HPDE6-E6E7 (cell line): ENCODE measurements at regions not wholly inside any gene's neighbourhood (a gene's known extent, or its start where the extent isn't known, plus 50 kb on each side); places are given as distances from the start of the nearest gene placed in this dataset.

ENCODE experiments used
- DNase-seq: peaks from one replicate; pipeline ENCODE4 v3.0.0; 2011; ENCODE audit warnings: missing footprints; ENCODE audit errors: extremely low spot score

- DNase-seq: no peak
Measured at GRCh38 chr19:46944918-46945628, 74.6 kb upstream of the NPAS1 start.

GRCh38 chr19:46945694-46946489 lies 73.7 kb upstream of the NPAS1 start:
- no peak for DNase-seq

- DNase-seq: no peak
Measured at GRCh38 chr19:46946611-46947238, 72.9 kb upstream of the NPAS1 start.

DNA sequence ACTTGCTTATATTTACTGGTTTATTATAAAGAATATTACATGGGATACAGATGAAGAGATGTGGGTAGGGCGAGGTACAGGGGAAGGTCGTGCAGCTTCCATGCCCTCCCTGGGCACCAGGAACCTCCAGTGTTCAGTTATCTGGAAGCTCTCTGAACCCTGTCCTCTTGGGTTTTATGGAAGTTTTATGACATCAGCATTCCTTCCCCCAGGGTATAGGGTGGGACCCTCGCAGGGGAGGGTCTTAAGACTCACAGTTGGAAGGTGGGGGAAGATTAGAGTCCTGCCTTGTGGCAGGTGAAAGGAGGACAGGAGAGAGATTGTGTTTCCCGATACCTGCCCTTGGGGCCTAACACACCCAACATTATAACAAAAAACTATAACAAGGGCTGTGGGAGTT lies 71.8 kb upstream of the NPAS1 start:
- DNase-seq: no peak

GRCh38 chr19:46950526-46951170 lies 69.0 kb upstream of the NPAS1 start:
- DNase-seq: no peak

DNA sequence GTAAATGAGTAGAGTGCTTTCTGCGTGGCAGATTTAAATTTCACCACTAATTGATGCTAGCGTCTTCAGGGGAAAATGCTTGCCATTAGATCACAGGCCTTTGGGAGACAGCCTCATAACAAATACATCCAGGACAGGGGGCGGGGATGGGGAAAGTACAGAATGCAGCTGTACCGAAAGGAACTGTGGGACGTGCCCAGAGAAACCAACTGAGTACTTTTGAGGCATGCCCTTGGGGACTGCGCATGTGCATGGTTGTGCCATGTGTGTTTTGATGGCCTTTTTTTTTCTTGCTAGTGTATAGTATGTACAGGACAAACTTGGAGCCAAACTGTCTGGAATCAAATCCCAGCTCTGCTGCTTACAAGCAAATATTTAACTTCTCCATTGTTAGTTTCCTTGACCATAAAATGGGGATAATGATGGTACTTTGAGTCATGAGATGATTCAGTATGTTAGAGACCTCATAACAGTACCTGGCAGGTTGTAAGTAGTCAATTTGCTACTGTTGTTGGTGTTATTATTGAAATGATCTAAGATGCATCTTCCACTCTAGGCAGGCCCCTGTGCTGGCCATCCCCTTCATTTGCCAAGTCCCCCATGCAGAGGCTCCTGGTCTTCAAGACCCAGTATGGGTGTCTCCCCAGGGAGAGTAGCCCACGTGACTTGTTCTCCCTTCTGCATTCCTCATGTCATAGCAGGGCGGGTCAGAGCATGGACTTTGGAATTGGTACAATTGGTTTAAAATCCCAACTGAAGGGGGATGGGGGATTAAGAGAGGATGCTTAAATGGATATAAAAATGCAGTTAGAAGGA lies 68.3 kb upstream of the NPAS1 start:
- peak; percentile 74 for DNase-seq

DNA sequence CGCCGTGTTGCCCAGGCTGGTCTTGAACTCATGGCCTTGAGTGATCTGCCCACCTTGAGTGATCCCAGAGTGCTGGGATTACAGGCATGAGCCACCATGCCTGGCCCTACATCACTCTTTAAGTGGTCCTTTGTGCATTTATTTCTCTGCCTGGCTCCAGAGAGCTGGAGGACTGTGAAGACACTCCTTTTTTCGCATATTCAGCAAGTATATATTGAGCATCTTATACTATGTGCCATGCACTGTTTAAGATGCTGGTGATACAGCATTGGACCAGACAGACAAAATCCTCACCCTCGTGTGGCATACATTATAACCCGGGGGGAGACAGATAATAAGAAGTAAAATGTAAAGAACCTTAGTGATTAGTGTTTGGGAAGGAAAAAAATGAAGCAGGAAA lies 66.8 kb upstream of the NPAS1 start:
- no peak for DNase-seq

- DNase-seq: no peak
Measured at GRCh38 chr19:46953955-46954501, 65.6 kb upstream of the NPAS1 start.

- DNase-seq: no peak
Measured at GRCh38 chr19:46954502-46954992, 65.1 kb upstream of the NPAS1 start.

DNA sequence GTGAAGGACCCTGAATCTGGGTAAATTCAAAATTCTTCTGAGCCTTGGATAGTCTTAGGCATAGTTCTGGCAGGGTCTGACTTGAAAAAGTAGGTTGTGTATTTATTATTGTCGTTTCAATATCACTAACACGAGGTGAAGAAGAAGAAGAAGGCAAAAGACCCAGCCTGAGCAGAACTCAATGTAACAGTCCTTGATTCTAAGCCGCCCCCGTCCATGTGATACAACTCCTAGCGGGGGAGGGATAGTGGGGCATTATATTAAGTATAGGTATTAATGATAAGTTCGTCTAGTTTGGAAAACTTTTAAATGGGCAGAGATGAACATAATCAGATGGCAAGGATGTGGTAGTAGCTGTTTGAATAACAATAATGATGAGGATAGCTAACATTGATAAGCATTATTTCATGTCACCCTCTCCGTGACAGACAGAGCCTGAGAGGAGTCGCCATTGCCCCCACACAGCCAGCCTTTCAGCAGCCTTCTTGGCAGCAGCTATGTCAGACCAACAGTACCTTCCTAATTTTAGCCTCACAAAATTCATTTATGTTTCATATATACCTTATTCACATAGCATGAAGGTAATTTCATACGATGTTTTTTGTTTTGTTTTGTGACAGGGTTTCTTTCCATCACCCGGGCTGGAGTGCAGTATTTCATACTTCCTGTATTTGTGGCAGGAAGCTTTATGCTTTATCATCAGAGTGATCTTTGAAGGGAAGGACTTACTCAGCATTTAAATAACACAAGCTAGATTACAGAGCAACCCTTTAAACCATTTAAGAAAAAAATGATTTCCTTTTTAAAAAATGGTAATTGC lies 64.4 kb upstream of the NPAS1 start:
- DNase-seq: no peak

- DNase-seq: no peak
Measured at GRCh38 chr19:46955813-46956371, 63.7 kb upstream of the NPAS1 start.

GRCh38 chr19:46958532-46958931 lies 61.1 kb upstream of the NPAS1 start:
- DNase-seq: no peak

DNA sequence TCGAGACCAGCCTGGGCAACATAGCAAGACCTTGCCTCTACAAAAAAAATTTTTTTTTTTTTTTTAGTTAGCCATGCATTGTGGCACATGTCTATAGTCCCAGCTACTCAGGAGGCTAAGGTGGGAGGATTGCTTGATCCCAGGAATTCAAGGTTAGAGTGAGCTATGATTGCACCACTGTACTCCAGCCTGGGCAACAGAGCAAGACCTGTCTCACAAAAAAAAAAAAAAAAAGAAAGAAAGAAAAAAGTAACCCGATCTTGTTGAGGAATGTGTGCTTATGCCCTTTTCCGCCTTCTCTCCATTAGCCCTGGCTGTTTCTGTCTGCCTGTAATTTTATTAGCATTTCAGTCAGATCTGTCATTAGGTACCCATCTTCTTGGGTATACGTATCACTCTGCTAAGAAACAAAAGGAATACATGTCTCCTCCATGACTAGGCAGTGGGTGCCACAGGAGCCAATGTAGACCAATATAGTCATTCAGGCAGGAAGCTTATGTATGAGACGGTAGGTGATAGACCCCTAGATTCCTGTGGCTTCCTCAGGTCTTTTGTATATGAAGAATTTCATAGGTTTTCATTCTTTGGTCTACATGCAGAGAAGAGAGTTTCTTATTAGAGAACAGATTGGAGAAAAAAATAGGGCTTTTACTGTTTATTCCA lies 59.6 kb upstream of the NPAS1 start:
- no peak for DNase-seq

DNA sequence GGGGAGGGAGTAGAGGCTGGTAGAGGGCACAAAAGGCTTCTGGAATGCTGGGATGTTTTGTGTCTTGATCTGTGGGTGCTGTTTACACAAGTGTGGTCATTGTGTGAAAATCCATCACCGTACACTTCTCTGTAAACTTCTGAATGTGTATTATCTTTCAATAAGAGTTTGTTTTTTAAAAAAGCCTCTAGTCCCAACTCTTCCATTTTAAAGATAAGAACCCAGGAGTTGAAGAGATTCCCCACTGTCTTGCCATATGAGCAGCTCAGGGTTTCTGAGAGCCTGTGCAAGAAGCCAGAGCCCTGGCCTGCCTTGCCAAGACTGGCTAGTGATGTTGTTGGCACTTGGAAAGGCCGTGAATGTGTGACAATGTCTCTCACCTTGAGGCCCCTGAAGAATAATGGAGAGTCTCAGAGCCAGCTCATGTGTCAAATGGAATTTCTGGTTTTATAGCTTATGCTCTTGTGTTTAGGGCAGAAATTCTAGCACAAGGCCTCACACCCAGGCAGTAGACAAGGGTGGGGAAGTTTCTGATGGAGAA lies 57.5 kb upstream of the NPAS1 start:
- no peak for DNase-seq

GRCh38 chr19:46963093-46963734 lies 56.4 kb upstream of the NPAS1 start:
- DNase-seq: no peak

GRCh38 chr19:46967578-46968032 lies 52.0 kb upstream of the NPAS1 start:
- DNase-seq: no peak
